Small intestine (tissue), 7 donors: ENCODE measurements at regions not wholly inside any gene's neighbourhood (a gene's known extent, or its start where the extent isn't known, plus 50 kb on each side); places are given as distances from the start of the nearest gene placed in this dataset.
"Not testable (repeated sequence)": the region's sequence is repeated elsewhere in the genome, so short reads cannot be mapped to it uniquely, and the experiment has no call there.

Experiments
- DNase-seq, 2 donors: peaks; one replicate each; pipeline versions ENCODE4 v3.0.0 to v3.0.0-alpha.2; 2013
- FAIRE-seq: peaks from 2 replicates; lab custom pipeline; 2012; peaks lifted over from hg19 to GRCh38; lab: Jason Lieb, UNC
- H3K27ac ChIP-seq, 3 donors: one replicate each; pipeline ENCODE4 v1.5.1; 2013; ENCODE audit warnings: low read length in 2 of 3, mild to moderate bottlenecking in 2 of 3, control low read depth in 1 of 3, inconsistent platforms in 1 of 3, low read depth in 1 of 3, moderate library complexity in 1 of 3
- H3K27me3 ChIP-seq, 3 donors: one replicate each; pipeline ENCODE4 v1.6.1; 2013; ENCODE audit warnings: low read length in 3 of 3, inconsistent platforms in 1 of 3; ENCODE audit not compliant: control insufficient read depth in 3 of 3, insufficient read depth in 3 of 3
- H3K36me3 ChIP-seq, 3 donors: one replicate each; pipeline ENCODE4 v1.6.1; 2013; ENCODE audit warnings: low read length in 3 of 3, inconsistent platforms in 1 of 3, low read depth in 1 of 3, mild to moderate bottlenecking in 1 of 3, moderate library complexity in 1 of 3; ENCODE audit not compliant: control insufficient read depth in 3 of 3, insufficient read depth in 2 of 3
- H3K4me1 ChIP-seq, 3 donors: one replicate each; pipeline ENCODE4 v1.6.1; 2013; ENCODE audit warnings: low read length in 2 of 3, inconsistent platforms in 1 of 3, low read depth in 1 of 3, mild to moderate bottlenecking in 1 of 3, moderate library complexity in 1 of 3; ENCODE audit not compliant: control insufficient read depth in 3 of 3, insufficient read depth in 2 of 3
- H3K4me3 ChIP-seq, 3 donors: one replicate each; pipeline ENCODE4 v1.5.1; 2013; ENCODE audit warnings: low read length in 3 of 3, control low read depth in 1 of 3, inconsistent platforms in 1 of 3, low read depth in 1 of 3, mild to moderate bottlenecking in 1 of 3, moderate library complexity in 1 of 3
- H3K9me3 ChIP-seq, 2 donors: one replicate each; pipeline ENCODE4 v1.6.1; 2013; ENCODE audit warnings: low read depth in 1 of 2, low read length in 1 of 2; ENCODE audit not compliant: control insufficient read depth in 2 of 2, insufficient read depth in 1 of 2
- WGBS, 3 donors: extraction: QIAGEN DNeasy Blood & Tissue Kit; methylation state at CpG; one replicate each; pipeline ENCODE4 v1.1.7; 2013; 5-methylcytosine and 5-hydroxymethylcytosine counted together
- donor health status: healthy with polysubstance abuse.
- donor health status: control.
- donor health status: control.
- donor health status: Bipolar disorder and iron deficiency.
- donor health status: healthy.

GRCh38 chr3:168779970-168780645 lies 684.4 kb upstream of the GOLIM4 start:
- H3K9me3 ChIP-seq, FAIRE-seq, H3K4me1 ChIP-seq, H3K27me3 ChIP-seq, H3K36me3 ChIP-seq, DNase-seq, H3K4me3 ChIP-seq, H3K27ac ChIP-seq: not testable (repeated sequence)
- 91 to 95% (median 93%) methylated on average over 24 to 28 of the region's 28 CpGs for WGBS, 3 donors

DNA sequence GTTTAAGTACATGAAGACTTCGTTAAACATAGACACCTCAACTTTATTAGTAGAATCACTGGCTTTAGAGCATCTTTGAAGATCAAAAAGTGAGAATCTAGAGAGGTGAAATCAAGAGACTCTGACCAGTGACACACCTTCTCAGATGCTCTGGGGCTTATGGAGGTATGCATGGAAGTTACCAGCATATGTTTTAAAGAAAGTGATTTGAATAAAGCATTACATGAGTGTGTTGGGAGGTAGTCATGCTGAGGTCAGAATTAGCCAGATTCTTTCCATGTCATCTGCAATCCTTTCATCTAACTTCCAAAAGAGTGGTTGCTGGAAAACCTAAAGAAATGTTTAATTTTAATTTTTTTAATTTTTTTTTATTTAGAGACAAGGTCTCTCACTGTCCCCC lies 658.0 kb upstream of the GOLIM4 start:
- Histone ChIP-seq H3K4me1 (no peaks in the 10 kb centered on the region), H3K4me3 (no peak overlapping the region), H3K27me3 (no peaks in the 10 kb centered on the region), H3K9me3 (no peaks in the 10 kb centered on the region), H3K36me3 (no peaks in the 10 kb centered on the region), H3K27ac (no peak overlapping the region)
- DNase-seq (no peak), FAIRE-seq (no peak)
- WGBS, 3 donors, result 34 to 70% (median 43%) methylated on average over 1 of the region's 1 CpG

DNA sequence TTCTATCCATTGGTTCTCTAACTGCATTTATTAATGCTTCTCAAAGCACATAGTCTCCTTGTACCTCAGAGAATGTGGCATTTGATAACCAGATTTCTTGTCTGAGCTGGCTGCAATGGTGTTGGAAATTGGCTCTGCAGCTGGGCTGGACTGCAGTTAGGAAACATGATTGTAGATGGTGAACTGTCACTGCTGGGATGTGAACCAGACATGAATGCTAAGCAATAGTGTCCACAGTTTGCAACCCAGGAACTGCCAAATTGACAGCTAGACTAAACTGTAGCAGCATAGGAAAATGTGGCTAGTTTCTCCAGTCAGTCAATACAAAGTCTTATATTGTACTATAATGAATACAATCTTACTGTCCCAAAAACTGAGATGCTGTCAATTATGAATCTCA lies 656.6 kb upstream of the GOLIM4 start:
- H3K4me3 ChIP-seq, result no peak overlapping the region
- no peak for DNase-seq
- H3K27me3 ChIP-seq, result no peaks in the 10 kb centered on the region
- H3K36me3 ChIP-seq, result no peaks in the 10 kb centered on the region
- no peaks in the 10 kb centered on the region for H3K4me1 ChIP-seq
- no peak overlapping the region for H3K27ac ChIP-seq
- H3K9me3 ChIP-seq, result no peaks in the 10 kb centered on the region
- no peak for FAIRE-seq

DNA sequence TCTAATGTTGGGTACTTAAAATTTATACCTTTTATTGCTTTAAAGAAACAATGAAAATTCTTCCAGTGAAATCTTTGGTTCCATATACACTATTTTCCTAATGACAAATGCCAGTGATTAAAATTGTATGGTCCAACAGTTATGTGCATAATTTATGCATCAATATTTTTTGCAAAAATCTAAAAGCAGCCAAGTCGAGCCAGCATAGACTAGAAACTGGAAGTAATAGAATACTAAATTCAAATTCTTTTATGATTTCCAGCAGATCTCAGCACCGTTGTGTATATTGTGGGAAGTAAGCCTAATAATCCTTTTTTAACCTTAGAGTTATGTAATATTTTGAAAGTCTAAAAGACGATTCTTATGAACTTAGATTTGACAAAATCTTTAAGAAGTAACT lies 652.0 kb upstream of the GOLIM4 start:
- 77 to 82% (median 79%) methylated on average over 3 of the region's 3 CpGs for WGBS, 3 donors
- Histone ChIP-seq H3K4me1 (no peaks in the 10 kb centered on the region), H3K27ac (no peak overlapping the region), H3K4me3 (no peak overlapping the region), H3K9me3 (peaks cover 0 to 4% of the 10 kb centered on the region in 2 donors), H3K36me3 (no peaks in the 10 kb centered on the region), H3K27me3 (no peaks in the 10 kb centered on the region)
- DNase-seq (no peak), FAIRE-seq (no peak)

- no peak for FAIRE-seq
- H3K27me3 ChIP-seq, result no peaks in the 10 kb centered on the region
- 81 to 85% (median 84%) methylated on average over 6 of the region's 6 CpGs for WGBS, 3 donors
- peak in 1 of 2 donors; percentile 1 for DNase-seq
- H3K4me3 ChIP-seq, result no peak overlapping the region
- no peaks in the 10 kb centered on the region for H3K4me1 ChIP-seq
- no peak overlapping the region for H3K27ac ChIP-seq
- H3K9me3 ChIP-seq, result no peaks in the 10 kb centered on the region
- no peaks in the 10 kb centered on the region for H3K36me3 ChIP-seq
Measured at GRCh38 chr3:168738527-168739325, 643.0 kb upstream of the GOLIM4 start.

DNA sequence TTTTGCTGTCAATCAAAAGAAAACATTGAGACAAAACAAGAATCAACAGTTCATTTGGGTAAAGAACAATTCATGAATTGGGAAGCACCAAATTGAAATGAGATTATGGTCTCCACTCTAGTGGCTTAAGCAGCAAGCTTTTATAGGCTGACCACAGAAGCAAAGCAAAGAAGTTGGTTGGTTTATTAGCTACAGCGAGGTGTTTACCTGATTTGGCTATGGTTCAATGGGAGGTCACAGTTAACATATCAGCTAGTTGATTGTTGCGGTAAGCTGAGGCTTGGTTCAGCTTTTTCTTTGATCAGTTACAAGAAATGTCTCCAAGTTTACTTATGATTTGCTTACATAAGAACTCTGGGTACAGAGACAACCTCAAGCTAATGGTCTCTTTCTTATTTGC lies 640.5 kb upstream of the GOLIM4 start:
- H3K36me3 ChIP-seq, result no peaks in the 10 kb centered on the region
- no peaks in the 10 kb centered on the region for H3K9me3 ChIP-seq
- H3K27ac ChIP-seq, result no peak overlapping the region
- H3K4me1 ChIP-seq, result no peaks in the 10 kb centered on the region
- H3K4me3 ChIP-seq, result no peak overlapping the region
- no peaks in the 10 kb centered on the region for H3K27me3 ChIP-seq
- no peak for DNase-seq
- 27 to 56% (median 37%) methylated on average over 2 of the region's 2 CpGs for WGBS, 3 donors
- no peak for FAIRE-seq

- Histone ChIP-seq H3K4me1 (no peaks in the 10 kb centered on the region), H3K9me3 (no peaks in the 10 kb centered on the region), H3K36me3 (no peaks in the 10 kb centered on the region), H3K27me3 (no peaks in the 10 kb centered on the region), H3K27ac (no peak overlapping the region), H3K4me3 (no peak overlapping the region)
- 51 to 73% (median 58%) methylated on average over 3 of the region's 3 CpGs for WGBS, 3 donors
- FAIRE-seq (no peak), DNase-seq (no peak)
Measured at GRCh38 chr3:168730073-168730472, 634.3 kb upstream of the GOLIM4 start.

- Histone ChIP-seq H3K27me3 (no peaks in the 10 kb centered on the region), H3K4me3 (no peak overlapping the region), H3K9me3 (no peaks in the 10 kb centered on the region), H3K27ac (no peak overlapping the region), H3K36me3 (no peaks in the 10 kb centered on the region), H3K4me1 (no peaks in the 10 kb centered on the region)
- DNase-seq (no peak), FAIRE-seq (no peak)
Measured at GRCh38 chr3:168722091-168722490, 626.4 kb upstream of the GOLIM4 start.
